ENCODE measurements at regions not wholly inside any gene's neighbourhood (a gene's known extent, or its start where the extent isn't known, plus 50 kb on each side); places are given as distances from the start of the nearest gene placed in this dataset.

DNA sequence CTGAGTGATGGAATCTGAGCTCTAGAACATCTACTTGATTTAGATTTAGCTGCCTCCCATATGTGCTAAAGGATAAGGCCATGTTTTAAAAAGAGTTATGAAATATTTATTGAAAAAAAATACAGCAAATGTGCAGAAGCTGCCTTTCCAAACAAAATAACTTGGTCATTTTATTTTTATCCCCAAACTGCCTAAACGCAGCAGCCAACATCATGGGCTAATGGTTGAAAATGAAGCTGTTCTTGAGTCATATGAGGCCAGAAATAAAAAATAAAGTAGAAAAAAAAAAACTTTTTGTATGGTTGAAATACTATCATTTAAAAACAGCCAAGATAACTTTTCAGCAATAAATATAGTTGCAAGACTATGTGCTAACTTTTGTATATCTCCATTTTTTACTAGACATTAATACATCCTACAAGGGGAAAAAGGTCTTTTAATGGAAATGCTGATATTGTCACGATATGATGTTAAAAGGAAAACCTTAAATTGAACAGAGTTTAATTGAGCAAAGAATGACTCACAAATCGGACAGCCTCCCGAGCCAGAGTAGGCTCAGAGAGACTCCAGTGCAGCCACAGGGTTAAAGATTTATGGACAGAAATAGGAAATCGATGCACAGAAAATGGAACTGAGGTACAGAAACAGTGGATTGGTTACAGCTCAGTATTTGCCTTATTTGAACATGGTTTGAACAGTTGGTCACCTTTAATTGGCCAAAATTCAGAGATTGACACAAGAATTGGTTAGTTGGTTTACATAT is 305.8 kb downstream of the MDFIC start:
- Histone ChIP-seq H3K27me3 (no peaks in the 10 kb centered on the region), H3K4me1 (no peaks in the 10 kb centered on the region), H3K36me3 (no peaks in the 10 kb centered on the region), H3K4me3 (no peak overlapping the region), H3K27ac (no peak overlapping the region), H3K9me3 (no peaks in the 10 kb centered on the region)
- ATAC-seq (no peak), DNase-seq (no peak)
- TF ChIP-seq POLR2A (IDR thresholded peaks at IDR 0.05), result no peak
- TF ChIP-seq, protein P1, sequence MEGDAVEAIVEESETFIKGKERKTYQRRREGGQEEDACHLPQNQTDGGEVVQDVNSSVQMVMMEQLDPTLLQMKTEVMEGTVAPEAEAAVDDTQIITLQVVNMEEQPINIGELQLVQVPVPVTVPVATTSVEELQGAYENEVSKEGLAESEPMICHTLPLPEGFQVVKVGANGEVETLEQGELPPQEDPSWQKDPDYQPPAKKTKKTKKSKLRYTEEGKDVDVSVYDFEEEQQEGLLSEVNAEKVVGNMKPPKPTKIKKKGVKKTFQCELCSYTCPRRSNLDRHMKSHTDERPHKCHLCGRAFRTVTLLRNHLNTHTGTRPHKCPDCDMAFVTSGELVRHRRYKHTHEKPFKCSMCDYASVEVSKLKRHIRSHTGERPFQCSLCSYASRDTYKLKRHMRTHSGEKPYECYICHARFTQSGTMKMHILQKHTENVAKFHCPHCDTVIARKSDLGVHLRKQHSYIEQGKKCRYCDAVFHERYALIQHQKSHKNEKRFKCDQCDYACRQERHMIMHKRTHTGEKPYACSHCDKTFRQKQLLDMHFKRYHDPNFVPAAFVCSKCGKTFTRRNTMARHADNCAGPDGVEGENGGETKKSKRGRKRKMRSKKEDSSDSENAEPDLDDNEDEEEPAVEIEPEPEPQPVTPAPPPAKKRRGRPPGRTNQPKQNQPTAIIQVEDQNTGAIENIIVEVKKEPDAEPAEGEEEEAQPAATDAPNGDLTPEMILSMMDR (IDR thresholded peaks at IDR 0.05), result no peak
- intact Hi-C loops (cut with DNase I), result no loop called here
- WGBS (ENCODE audit: insufficient coverage, low coverage, low lambda C conversion rate, missing lambda C conversion rate), result 70% methylated on average over 5 of the region's 5 CpGs

DNA sequence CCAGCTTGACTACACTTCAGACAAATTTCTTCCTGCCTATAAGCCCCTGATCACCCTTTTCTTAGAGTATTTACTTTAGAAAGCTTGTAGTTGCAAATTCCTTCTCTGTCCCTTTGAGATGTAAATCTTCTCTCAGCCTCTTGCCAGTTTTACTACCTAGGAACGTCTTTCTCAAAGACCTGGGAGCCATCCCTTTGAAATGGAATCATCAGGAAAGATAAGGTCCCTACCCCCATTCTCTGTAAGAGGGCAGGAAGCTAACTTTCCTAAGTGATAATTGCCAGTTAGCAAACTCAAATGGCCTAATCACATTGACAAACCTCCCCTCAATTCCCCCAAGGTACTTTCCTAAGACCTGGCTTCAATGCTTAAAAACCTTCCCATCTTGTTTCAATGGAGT is 304.5 kb downstream of the MDFIC start:
- DNase-seq (no peak), ATAC-seq (no peak)
- Histone ChIP-seq H3K4me3 (no peak overlapping the region), H3K27ac (no peak overlapping the region), H3K9me3 (no peaks in the 10 kb centered on the region), H3K4me1 (no peaks in the 10 kb centered on the region), H3K27me3 (no peaks in the 10 kb centered on the region), H3K36me3 (no peaks in the 10 kb centered on the region)
- TF ChIP-seq, protein P1 (IDR thresholded peaks at IDR 0.05), result no peak
- TF ChIP-seq POLR2A (IDR thresholded peaks at IDR 0.05), result no peak
- intact Hi-C loops (cut with DNase I), result no loop called here
- 33% methylated on average over 1 of the region's 1 CpG for WGBS (ENCODE audit: insufficient coverage, low coverage, low lambda C conversion rate, missing lambda C conversion rate)

DNA sequence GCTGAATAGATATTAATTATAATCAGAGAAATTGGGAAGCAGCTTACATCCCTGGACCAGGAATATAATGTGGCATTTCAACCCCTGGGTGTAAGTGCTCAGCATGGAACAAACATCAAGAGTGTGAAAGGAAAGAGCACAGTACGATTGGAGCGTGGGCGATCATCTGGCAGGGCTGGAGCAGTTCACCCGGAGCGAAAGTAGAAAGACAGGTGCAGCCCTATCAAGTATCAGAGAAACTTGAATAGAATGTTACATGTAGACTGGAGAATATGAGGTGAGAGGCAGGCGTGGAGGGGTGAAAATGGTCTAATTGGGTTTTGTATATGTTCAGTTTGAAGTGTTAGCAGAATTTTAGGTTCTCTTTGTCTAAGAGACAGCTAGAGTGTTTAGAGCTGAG is 303.0 kb downstream of the MDFIC start:
- no peak overlapping the region for H3K27ac ChIP-seq
- no peaks in the 10 kb centered on the region for H3K4me1 ChIP-seq
- DNase-seq, result no peak
- WGBS (ENCODE audit: insufficient coverage, low coverage, low lambda C conversion rate, missing lambda C conversion rate), result 81% methylated on average over 5 of the region's 6 CpGs
- TF ChIP-seq, protein P1 (IDR thresholded peaks at IDR 0.05), result no peak
- no peak for TF ChIP-seq POLR2A (IDR thresholded peaks at IDR 0.05)
- no peaks in the 10 kb centered on the region for H3K27me3 ChIP-seq
- ATAC-seq, result no peak
- H3K4me3 ChIP-seq, result no peak overlapping the region
- intact Hi-C loops (cut with DNase I), result no loop called here
- no peaks in the 10 kb centered on the region for H3K36me3 ChIP-seq
- H3K9me3 ChIP-seq, result no peaks in the 10 kb centered on the region

DNA sequence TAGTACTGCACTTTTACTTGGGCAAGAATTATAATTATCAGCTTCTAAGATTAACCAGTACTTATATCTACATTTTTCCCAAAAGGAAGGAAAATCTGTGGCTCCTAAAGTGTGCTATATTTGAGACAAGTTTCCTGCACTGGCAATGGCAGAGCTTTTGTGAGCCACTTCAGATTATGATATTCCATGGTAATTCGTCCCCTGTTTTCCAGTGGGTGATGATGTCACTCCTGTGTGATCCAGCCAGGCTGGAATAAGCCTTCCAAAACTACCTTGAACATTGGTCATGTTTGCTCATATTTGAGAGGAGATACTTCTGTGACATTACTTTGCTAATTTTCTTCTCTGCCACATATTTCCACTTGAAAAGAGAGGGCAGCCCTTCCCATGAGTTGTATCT is 302.1 kb downstream of the MDFIC start:
- no peaks in the 10 kb centered on the region for H3K27me3 ChIP-seq
- no peaks in the 10 kb centered on the region for H3K36me3 ChIP-seq
- ATAC-seq (peak in 2 of 4 donors; percentile 20 to 50), DNase-seq (no peak)
- H3K9me3 ChIP-seq, result no peaks in the 10 kb centered on the region
- H3K27ac ChIP-seq, result no peak overlapping the region
- no peaks in the 10 kb centered on the region for H3K4me1 ChIP-seq
- TF ChIP-seq, protein P1 (IDR thresholded peaks at IDR 0.05), result no peak
- no peak for TF ChIP-seq POLR2A (IDR thresholded peaks at IDR 0.05)
- no peak overlapping the region for H3K4me3 ChIP-seq
- intact Hi-C loops (cut with DNase I), result no loop called here
- WGBS (ENCODE audit: insufficient coverage, low coverage, low lambda C conversion rate, missing lambda C conversion rate), result no CpG with 5 or more reads among the region's 1 CpG

DNA sequence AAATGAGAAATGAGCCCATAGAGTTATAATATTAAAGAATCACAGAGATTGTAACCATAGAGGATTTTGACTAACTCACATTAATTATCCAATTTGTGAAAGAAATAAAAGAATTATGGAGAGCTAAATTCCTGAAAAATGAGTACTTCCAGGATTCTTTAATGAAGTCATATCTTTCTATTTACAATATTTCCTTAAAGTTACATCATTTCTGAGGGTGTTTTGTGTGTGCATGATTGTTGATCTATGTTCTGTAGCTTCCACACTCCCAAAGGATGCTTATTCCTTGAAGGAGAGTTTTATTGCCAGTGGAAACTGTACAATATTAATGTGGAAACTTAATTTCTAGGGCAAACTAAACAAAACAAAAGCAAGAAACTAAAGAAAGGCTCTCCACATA is 299.6 kb downstream of the MDFIC start:
- Histone ChIP-seq H3K4me1 (no peaks in the 10 kb centered on the region), H3K4me3 (no peak overlapping the region), H3K27ac (no peak overlapping the region), H3K9me3 (no peaks in the 10 kb centered on the region), H3K27me3 (no peaks in the 10 kb centered on the region), H3K36me3 (no peaks in the 10 kb centered on the region)
- DNase-seq, result no peak
- no peak for ATAC-seq
- TF ChIP-seq, protein P1 (IDR thresholded peaks at IDR 0.05), result no peak
- no peak for TF ChIP-seq POLR2A (IDR thresholded peaks at IDR 0.05)
- intact Hi-C loops (cut with DNase I), result no loop called here

Data from right lobe of liver (tissue), 6 donors.